Psoas muscle (tissue), 7 donors: ENCODE measurements at regions not wholly inside any gene's neighbourhood (a gene's known extent, or its start where the extent isn't known, plus 50 kb on each side); places are given as distances from the start of the nearest gene placed in this dataset.

Experiments
- ATAC-seq, 4 donors: fragments of 200-7000 bp; cut with Tn5 transposase; one replicate each; pipeline ENCODE4 v1.9.1; 2020; ENCODE audit warnings: moderate library complexity in 3 of 4, mild to moderate bottlenecking in 2 of 4
- DNase-seq, 2 donors: peaks; one replicate each; pipeline ENCODE4 v3.0.0-alpha.2; 2020
- H3K27ac ChIP-seq: fragments of 200-600 bp; one replicate; pipeline ENCODE4 v1.8.0; 2022
- H3K27me3 ChIP-seq, 3 donors: fragments of 200-600 bp in 1 of 3; one replicate each; pipeline versions ENCODE4 v1.6.1 to v1.8.0; 2013 to 2022; ENCODE audit warnings: low read length in 2 of 3, mild to moderate bottlenecking in 2 of 3, moderate library complexity in 1 of 3; ENCODE audit not compliant: insufficient read depth in 3 of 3
- H3K36me3 ChIP-seq, 2 donors: fragments of 200-600 bp in 1 of 2; one replicate each; pipeline versions ENCODE4 v1.6.1 to v1.8.0; 2013 to 2022; ENCODE audit warnings: low read depth in 1 of 2, mild to moderate bottlenecking in 1 of 2, moderate library complexity in 1 of 2; ENCODE audit not compliant: insufficient read depth in 1 of 2
- H3K4me1 ChIP-seq: fragments of 200-600 bp; one replicate; pipeline ENCODE4 v1.8.0; 2022
- H3K4me3 ChIP-seq: fragments of 200-600 bp; one replicate; pipeline ENCODE4 v1.8.0; 2022; ENCODE audit warnings: mild to moderate bottlenecking
- H3K9me3 ChIP-seq: fragments of 200-600 bp; one replicate; pipeline ENCODE4 v1.8.0; 2022
- WGBS, 3 donors: extraction: QIAGEN DNeasy Blood & Tissue Kit; methylation state at CpG; one replicate each; pipeline versions ENCODE4 v1.1.6 to v1.1.7; 2013; 5-methylcytosine and 5-hydroxymethylcytosine counted together
- intact Hi-C, 2 donors: fragments of 100-400 bp; cut with DNase I; formaldehyde crosslinking; loops; one replicate each; pipeline versions ENCODE4 v1.11.0 to v1.14.2; 2022
- TF ChIP-seq, protein P1 (sequence below): fragments of 200-600 bp; IDR thresholded peaks from one replicate; pipeline ENCODE4 v1.8.0; 2022; ENCODE audit warnings: antibody characterized with exemption
- donor health status: healthy with polysubstance abuse.
- donor health status: DM: no; HTN: no; CAD: no; lungs with moderate emphysema.
- donor health status: Bipolar disorder and iron deficiency.
- donor health status: healthy.
- donor health status: DM: yes; HTN: yes; CAD: no.
- donor health status: DM: no; HTN: no; CAD: no.
- donor health status: DM: yes; HTN: yes; CAD: no.

DNA sequence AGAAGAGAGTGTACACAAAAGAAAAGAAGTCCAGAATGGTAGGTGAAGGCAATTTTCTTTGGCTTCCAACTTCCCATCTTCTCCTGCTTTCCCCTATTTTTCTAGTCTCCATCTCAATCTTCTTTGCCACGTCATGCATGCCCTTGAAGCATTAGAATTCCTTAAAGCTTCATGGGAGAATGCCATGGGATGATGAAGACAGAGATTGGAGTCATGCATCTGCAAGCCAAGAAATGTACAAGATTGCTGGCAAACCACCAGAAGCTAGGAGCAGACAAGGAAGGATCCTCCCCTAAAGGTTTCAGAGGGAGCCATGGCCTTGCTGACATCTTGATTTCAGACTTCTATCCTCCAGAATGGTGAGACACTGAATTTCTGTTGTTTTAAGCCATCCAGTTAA lies 305.9 kb downstream of the HRH4 start:
- no peak overlapping the region for H3K4me3 ChIP-seq
- intact Hi-C loops, result no loop called here
- ATAC-seq (no peak), DNase-seq (no peak)
- H3K36me3 ChIP-seq, result no peaks in the 10 kb centered on the region
- no peaks in the 10 kb centered on the region for H3K9me3 ChIP-seq
- H3K4me1 ChIP-seq, result no peaks in the 10 kb centered on the region
- no peak overlapping the region for H3K27ac ChIP-seq
- WGBS, 3 donors, result 70 to 97% (median 73%) methylated on average over 1 of the region's 1 CpG
- TF ChIP-seq, protein P1, sequence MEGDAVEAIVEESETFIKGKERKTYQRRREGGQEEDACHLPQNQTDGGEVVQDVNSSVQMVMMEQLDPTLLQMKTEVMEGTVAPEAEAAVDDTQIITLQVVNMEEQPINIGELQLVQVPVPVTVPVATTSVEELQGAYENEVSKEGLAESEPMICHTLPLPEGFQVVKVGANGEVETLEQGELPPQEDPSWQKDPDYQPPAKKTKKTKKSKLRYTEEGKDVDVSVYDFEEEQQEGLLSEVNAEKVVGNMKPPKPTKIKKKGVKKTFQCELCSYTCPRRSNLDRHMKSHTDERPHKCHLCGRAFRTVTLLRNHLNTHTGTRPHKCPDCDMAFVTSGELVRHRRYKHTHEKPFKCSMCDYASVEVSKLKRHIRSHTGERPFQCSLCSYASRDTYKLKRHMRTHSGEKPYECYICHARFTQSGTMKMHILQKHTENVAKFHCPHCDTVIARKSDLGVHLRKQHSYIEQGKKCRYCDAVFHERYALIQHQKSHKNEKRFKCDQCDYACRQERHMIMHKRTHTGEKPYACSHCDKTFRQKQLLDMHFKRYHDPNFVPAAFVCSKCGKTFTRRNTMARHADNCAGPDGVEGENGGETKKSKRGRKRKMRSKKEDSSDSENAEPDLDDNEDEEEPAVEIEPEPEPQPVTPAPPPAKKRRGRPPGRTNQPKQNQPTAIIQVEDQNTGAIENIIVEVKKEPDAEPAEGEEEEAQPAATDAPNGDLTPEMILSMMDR, result no peak
- no peaks in the 10 kb centered on the region for H3K27me3 ChIP-seq

- TF ChIP-seq, protein P1, result no peak
- H3K4me3 ChIP-seq, result no peak overlapping the region
- no peak overlapping the region for H3K27ac ChIP-seq
- intact Hi-C loops, result no loop called here
- ATAC-seq (no peak), DNase-seq (no peak)
- H3K4me1 ChIP-seq, result no peaks in the 10 kb centered on the region
- no peaks in the 10 kb centered on the region for H3K27me3 ChIP-seq
- 94 to 97% (median 97%) methylated on average over 3 of the region's 3 CpGs for WGBS, 3 donors
- H3K36me3 ChIP-seq, result no peaks in the 10 kb centered on the region
- no peaks in the 10 kb centered on the region for H3K9me3 ChIP-seq
These were observed 310.0 kb downstream of the HRH4 start for GRCh38 chr18:24770311-24771024.

GRCh38 chr18:24771300-24771699 lies 310.9 kb downstream of the HRH4 start:
- Histone ChIP-seq H3K9me3 (no peaks in the 10 kb centered on the region), H3K36me3 (no peaks in the 10 kb centered on the region), H3K27me3 (no peaks in the 10 kb centered on the region), H3K4me3 (no peak overlapping the region), H3K4me1 (no peaks in the 10 kb centered on the region), H3K27ac (no peak overlapping the region)
- no peak for ATAC-seq
- intact Hi-C loops, result no loop called here
- TF ChIP-seq, protein P1, result no peak
- no peak for DNase-seq

GRCh38 chr18:24773101-24773500 lies 312.7 kb downstream of the HRH4 start:
- Histone ChIP-seq H3K27me3 (no peaks in the 10 kb centered on the region), H3K27ac (no peak overlapping the region), H3K4me3 (no peak overlapping the region), H3K36me3 (no peaks in the 10 kb centered on the region), H3K9me3 (no peaks in the 10 kb centered on the region), H3K4me1 (no peaks in the 10 kb centered on the region)
- TF ChIP-seq, protein P1, result no peak
- 92 to 99% (median 98%) methylated on average over 2 of the region's 2 CpGs for WGBS, 3 donors
- intact Hi-C loops, result no loop called here
- ATAC-seq, result no peak
- DNase-seq, result no peak

DNA sequence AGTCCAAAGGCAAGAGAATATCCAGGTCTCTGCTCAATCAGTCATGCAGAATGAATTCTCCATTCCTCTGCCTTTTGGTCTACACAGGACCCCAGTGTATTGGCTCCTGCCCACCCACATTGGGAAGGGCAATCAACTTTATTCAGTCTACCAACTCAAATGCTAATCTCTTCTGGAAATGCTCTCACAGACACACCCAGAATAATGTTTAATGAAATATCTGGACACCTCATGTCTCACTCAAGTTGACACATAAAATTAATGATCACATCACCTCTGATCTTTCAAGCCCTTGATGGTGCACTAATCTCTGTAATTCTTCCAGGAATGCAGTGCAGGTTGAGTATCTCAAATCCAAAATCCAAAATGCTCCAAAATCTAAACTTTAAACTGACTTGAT lies 315.6 kb downstream of the HRH4 start:
- intact Hi-C loops, result no loop called here
- H3K36me3 ChIP-seq, result no peaks in the 10 kb centered on the region
- TF ChIP-seq, protein P1, result no peak
- no peaks in the 10 kb centered on the region for H3K27me3 ChIP-seq
- no peak overlapping the region for H3K4me3 ChIP-seq
- H3K27ac ChIP-seq, result no peak overlapping the region
- DNase-seq, result no peak
- no peak for ATAC-seq
- no peaks in the 10 kb centered on the region for H3K4me1 ChIP-seq
- H3K9me3 ChIP-seq, result no peaks in the 10 kb centered on the region
